ENCODE measurements at regions not wholly inside any gene's neighbourhood (a gene's known extent, or its start where the extent isn't known, plus 50 kb on each side); places are given as distances from the start of the nearest gene placed in this dataset.

- TF ChIP-seq CTCF (IDR thresholded peaks at IDR 0.05), result no peak
- TF ChIP-seq POLR2A (IDR thresholded peaks at IDR 0.05), result no peak
These were observed 99.1 kb upstream of the HES1 start for GRCh38 chr3:194036842-194037241.

All from adrenal gland (tissue), 5 donors.